DOHH2 (cell line): ENCODE measurements at regions not wholly inside any gene's neighbourhood (a gene's known extent, or its start where the extent isn't known, plus 50 kb on each side); places are given as distances from the start of the nearest gene placed in this dataset.

Experiments
- CTCF ChIP-seq: fragments of 200-600 bp; sonication (generic); IDR thresholded peaks from one replicate; pipeline ENCODE4 v1.5.1; 2014; ENCODE audit warnings: antibody characterized with exemption, mild to moderate bottlenecking, low read depth, low read length; ENCODE audit not compliant: poor library complexity, severe bottlenecking
- EZH2phosphoT487 ChIP-seq: fragments of 200-600 bp; sonication (generic); IDR thresholded peaks from 2 replicates; pipeline ENCODE4 v1.6.1; 2017; ENCODE audit warnings: borderline replicate concordance, mild to moderate bottlenecking, antibody characterized with exemption, low read length, moderate library complexity, mixed read lengths

GRCh38 chr6:6803180-6803977 lies 214.9 kb downstream of the LY86 start:
- TF ChIP-seq EZH2phosphoT487 (no peak), CTCF (no peak)
